RKO (cell line): ENCODE measurements at regions not wholly inside any gene's neighbourhood (a gene's known extent, or its start where the extent isn't known, plus 50 kb on each side); places are given as distances from the start of the nearest gene placed in this dataset.
"Not testable (repeated sequence)": the region's sequence is repeated elsewhere in the genome, so short reads cannot be mapped to it uniquely, and the experiment has no call there.

Experiments
- DNase-seq: peaks from one replicate; pipeline ENCODE4 v3.0.0-alpha.2; 2016; ENCODE audit warnings: low spot score

DNA sequence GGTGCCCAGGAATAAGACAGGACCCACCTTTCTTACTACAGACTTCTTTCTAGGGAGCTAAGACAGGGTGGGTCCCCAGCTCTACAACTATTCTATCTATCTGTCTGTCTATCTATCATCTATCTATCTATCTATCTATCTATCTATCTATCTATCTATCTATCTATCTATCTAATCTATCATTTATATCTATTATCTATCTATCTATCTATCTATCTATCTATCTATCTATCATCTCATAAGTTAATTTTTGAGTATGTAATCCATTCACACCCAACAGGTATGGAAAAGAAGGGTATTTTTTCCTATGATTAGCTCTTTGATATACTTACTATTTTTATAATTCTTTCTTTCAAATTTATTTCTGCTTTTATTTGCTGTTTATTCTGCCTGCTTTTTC is 55.9 kb downstream of the BAMBI start:
- no peak for DNase-seq

DNA sequence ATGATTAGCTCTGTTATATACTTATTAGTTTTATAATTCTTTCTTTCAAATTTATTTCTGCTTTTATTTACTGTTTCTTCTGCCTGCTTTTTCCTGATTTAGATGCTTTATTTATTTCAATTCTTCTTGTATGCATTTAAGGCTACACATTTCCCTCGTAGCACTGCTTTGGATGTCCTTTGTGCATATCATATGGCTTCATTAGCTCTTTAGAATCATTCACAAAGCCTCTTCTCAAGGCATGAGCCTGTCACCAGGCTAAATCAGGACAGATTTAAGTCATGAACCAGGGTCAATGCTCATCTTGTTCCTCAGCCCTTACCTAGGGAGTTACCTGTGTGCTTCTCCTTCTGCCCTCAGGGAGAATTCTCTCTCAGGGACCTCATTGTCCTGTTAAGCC is 56.3 kb downstream of the BAMBI start:
- no peak for DNase-seq

DNA sequence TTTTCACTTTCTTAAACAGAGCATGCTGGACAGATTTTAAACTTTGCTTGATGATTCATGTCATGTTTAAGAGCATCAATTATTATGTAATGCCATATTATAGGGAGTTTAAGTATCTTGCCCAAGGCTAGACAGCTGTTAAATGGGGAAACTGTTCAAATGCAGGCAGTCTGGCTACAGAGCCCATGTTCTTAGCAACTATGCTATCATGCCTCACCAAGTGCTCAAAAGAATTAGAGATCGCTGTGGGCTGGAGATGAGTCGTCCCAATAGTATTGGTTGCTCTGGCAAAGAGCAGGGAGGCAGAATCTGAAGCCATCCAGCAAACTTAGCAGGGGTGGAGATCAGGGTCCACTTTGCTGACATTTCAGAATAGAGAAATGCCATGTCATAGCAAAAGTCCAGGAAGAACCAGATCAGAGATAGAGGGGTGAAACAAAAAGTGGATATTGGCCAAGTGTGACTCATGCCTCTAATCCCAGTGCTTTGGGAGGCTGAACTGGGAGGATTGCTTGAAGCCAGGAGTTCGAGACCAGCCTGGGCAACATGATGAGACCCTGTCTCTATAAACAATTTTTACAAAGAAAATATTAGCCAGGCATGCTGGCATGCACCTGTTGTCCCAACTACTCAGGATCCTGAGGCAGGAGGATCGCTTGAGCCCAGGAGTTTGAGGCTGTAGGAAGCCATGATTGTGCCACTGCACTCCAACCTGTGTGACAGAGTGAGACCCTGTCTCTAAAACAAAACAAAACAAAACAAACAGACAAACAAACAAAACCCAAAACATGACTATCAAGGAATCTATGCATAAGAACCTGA is 57.8 kb downstream of the BAMBI start:
- peak; percentile 73 for DNase-seq

DNA sequence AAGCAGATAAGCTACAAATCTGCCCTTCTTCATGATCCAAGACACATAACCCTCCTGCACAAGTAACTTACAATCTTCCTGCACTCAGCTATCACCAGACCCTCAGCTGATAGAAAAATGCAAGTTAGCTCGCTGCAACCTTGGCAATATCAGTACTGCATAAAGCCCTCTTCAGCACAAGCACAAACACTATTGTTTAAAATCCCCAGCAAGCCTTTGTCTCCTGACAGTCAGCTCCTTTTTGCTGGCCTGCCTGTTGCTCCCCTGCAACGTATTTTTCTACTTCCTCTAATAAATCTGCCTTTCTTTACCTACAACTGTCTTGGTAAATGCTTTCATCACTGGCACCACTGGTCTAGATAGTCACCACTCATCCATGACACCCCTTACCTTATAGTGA is 59.8 kb downstream of the BAMBI start:
- DNase-seq = no peak

DNA sequence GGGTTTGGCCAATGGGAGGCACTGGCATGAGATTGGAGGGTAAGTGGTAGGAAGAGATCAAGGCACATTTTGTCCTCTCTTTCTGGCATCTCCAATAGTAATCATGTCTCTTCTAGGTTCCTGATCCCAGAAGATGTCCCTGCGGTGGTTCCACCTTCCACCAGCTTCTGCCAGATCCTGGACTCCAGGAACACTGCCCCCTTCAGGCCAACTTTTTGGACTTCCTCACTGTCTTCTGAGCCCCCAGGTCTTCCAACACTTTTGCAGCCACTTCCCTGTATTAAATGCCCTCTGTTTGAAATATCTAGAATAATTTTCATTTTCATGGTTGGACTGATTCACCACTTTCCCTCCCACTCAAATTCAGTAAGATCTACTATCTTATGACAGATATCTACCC is 60.9 kb downstream of the BAMBI start:
- no peak for DNase-seq

DNA sequence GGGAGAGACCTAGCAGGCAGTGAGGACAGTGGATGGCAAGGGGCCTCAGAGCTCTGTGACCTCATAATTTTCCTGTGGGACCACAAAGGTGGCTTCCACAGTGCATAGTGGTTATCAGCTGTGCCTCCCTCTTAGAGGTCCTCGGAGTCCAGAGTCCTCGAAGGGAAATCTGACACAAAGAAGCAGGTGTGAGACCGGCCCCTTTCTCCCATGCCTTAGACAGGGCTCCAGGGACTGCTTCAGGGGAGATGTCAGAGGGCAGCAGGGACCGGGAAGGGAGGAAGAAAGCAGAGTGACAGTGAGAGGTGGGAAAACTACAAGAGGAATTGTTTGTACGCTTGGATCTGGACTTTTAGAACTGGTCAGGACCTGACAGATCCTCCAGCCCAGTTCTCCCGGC is 66.3 kb downstream of the BAMBI start:
- no peak for DNase-seq

DNA sequence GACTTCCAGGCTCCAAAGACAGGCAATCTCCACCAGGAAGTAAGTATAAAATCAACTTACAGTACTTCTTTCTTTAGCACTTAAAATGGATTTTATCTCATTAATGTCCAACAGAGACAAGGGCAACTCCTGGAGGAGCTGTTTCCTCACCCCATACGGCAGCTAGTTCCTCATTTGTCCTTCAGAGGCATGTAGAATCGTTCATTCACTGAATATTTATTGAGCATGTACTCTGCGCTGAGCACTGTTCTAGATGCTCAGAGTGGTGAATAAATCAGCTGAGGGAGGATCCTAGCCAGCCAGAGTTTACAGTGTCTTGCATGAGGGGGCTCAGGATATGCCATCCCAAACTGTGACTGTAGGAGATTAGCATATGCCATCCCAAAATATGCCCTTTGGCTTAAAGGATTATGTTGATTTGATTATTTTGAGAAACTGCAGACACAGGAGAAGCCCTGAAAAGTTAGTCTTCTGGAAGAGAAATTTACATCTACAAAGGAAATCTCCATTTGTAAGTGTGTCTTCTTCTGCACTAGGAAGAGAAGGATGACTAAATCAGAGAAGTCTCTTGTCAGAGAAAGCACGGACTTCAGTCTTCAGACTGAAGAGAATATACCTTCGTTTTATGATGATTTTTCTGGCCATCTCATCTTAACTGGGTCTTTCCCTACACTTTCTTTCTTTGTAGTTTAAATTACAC is 66.9 kb downstream of the BAMBI start:
- DNase-seq = no peak

DNA sequence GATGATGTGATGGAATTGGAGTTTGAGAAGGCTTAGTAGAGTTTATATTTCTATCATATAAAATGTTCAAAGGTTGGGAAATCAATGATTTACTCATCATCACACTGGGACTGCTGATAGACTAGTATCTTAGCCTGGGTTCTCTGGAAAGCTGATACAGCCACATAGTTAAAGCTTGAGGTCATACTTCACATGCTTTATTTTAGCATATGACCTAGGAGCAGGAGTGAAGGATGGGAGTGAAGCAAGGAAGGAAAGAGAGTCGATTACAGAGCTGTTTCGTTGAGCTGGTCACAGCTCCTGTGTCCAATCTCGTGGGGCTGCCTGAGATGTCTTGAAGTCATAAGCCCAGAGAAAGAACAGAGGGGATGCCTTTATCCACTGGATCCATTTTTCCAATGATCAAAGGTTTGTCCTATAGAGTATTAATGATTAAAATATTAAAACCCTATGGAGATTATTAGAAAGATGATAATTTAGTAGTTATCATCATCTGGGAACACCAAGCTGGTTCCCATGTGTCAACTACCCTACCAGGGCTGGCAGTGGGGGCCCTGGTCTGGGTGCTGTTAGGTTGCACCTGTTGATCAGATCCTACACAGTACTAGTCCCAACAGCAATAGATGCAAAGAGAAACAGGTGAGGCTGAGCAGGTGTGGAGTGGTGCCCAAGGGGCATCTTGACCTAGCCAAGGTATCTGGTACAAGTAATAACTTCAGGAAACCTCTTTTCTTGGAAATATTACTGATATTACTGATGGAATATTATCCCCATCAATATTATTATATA is 77.8 kb downstream of the BAMBI start:
- no peak for DNase-seq

DNA sequence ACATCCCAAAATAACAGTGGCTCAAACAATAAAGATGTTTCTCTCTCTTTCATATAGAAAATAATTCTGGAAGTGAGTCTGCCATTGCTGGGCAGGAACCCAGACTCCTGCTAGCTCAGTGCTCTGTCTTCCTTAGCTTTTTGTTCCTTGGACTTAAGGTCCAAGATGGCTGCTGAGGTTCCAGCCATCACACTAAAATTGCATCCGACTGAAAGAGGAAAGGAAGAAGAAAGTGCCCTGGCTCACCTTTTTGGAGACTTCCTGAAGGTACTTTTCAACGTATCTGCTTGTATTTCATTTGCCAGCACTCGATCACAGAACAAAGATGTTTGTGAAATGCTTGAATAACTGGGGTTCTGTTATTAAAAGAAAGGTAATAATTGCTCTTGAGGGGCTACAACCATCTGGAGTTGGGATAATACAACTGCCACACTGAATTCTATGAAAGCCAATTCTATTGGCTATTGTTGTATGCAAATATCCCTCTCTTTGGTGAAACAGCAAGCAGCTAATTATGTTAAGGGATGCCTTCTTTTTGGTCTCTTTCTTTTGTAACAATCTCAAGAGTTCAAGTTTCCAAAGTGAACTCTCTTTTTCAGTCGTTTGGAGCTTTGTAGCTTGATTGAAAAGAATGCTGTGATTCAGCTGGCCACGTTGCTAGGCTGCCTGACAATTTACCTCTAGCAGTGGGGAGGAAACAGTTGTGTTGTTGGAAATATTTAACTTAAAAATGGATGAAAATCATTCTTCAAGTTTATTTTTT is 83.9 kb downstream of the BAMBI start:
- DNase-seq = no peak

DNA sequence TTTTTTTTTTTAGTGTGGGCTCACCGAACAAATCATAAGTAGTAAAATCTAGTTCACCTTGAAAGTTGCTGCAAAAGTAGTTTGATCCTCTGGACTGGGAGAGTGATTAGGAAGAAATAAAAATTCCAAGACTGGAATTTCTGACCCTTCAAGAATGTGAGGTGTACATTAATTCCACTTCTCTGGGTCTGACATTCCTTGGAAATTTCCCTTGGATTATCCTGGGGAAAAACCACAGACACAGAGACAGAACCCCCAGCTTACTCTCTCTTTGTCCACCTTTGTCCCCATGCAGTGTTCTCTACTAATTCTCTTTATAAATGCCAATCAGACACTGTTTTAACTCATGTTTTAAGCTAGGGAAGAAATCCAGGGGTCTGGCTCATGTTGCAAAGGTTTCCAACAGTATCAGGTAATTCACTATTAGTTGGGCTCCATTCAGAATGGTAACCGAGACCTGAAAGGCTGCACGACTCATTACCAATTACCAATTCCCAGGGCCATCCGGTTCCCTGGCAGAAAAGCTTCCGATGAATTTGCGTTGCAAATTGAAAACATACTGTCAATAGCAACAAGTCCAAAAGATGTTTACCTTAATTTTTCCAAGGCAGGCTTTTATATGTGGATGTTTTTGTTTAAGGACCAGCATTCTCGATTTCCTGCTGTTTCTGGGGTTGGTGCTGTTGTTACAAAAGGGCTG is 86.3 kb downstream of the BAMBI start:
- DNase-seq = no peak

DNA sequence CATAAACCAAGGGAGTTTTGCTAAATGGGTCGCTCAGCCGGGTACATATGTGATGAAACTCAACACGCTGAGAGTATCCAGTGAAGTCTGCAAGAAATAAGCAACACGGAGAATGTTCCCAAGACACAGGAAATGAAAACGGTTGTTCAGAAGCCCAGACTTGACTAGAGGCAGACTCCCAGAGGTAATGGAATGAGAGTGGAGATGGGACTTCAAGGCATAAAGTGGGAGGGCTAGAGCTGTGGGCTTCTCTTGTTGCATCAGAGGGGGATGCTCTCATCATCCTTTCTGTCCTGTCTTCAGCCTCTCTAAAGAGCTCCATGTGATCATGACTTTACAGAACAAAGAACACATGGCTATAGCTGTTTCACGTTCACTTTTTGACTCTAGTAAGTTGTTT is 88.3 kb downstream of the BAMBI start:
- no peak for DNase-seq

DNA sequence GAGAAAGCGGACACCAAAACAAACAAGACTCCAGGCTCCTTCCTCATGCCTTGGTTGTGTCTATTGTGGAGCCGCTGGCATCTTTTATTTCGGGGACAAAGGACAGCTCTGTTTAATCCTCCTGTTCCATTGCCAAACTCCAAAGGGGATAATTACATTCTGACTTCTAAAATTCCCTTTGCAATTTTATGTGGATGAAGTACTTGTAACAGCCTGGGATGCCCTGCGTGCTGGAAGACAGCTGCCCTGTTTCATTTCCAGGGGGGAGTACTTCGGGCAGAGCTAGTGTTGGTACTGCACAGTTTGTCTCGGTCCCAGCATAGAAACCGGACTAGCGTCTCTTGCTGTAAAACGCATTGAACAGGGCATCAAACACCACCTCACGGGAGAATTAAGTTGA is 90.9 kb downstream of the BAMBI start:
- DNase-seq = no peak

DNA sequence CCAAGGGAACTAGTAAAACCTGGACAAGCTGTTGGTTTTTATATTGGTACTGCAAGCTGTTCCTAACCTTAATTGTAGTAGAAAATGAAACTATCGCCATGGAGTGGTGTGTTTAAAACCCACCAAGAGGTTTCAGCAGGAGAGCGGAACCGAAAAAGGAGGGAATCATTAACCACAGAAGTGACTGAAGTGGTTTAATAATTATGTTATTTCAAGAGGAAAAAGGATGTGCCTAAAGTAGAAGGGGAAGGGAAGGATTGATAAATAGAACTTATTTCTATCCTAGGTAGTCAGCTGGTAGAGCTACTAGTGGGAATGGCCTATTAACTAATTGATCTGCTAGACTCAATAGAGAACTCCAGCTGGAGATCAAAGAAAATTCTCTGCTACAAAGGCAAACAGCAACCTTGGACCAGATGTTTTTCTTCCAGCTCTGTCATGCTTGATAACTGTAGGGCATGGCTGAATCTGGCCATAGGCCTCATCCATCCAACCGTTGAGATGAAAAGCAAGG is 91.8 kb downstream of the BAMBI start:
- DNase-seq = no peak

DNA sequence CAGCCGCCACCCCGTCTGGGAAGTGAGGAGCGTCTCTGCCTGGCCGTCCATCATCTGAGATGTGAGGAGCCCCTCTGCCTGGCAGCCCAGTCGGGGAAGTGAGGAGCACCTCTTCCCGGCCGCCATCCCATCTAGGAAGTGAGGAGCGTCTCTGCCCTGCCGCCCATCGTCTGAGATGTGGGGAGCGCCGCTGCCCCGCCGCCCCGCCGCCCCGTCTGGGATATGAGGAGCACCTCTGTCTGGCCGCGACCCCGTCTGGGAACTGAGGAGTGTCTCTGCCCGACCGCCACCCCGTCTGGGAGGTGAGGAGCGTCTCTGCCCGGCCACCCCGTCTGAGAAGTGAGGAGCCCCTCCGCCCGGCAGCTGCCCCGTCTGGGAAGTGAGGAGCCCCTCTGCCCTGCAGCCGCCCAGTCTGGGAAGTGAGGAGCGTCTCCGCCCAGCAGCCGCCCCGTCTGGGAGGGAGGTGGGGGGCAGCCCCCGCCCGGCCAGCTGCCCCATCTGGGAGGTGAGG is 94.3 kb downstream of the BAMBI start:
- not testable (repeated sequence) for DNase-seq

DNA sequence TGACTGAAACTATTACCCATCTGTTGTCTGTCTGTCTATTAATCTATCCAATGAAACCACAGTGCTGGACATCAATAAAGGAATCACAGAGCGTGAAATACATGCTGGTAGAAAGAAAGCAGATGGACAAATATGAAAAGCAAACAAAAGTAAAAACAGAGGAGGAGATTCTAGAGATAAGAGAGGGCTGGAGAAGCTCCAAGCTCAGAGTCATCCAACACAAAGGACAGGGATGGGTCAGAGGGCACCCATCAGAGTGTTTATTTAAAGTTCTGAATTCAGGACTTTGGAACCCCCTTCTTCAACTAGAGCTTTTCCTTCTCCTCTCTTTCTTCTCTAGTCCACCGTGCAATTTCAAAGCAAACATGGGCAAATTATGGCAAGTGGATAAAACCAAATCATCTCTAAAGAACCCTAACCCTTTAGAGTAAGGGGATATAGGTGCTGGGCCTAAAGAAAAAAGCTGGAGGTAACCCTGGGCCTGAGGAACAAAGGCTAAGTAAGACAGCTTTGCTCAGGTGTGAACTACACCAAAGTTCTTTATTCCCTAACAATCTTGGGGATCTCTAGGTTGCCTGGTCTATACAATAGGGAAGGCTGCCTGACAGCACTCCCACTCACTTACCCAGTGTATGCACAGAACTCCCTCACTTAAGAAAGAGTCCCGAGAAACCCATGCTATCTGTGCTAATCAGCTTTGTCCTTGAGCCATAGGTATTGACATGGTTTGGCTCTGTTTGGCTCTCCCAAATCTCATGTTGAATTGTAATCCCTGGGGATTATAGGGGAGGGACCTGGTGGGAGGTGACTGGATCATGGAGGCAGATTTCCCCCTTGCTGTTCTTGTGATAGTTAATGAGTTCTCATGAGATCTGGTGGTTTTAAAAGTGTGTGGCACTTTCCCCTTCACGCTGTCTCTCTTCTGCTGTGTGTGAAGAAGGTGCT is 97.0 kb downstream of the BAMBI start:
- DNase-seq = no peak

DNA sequence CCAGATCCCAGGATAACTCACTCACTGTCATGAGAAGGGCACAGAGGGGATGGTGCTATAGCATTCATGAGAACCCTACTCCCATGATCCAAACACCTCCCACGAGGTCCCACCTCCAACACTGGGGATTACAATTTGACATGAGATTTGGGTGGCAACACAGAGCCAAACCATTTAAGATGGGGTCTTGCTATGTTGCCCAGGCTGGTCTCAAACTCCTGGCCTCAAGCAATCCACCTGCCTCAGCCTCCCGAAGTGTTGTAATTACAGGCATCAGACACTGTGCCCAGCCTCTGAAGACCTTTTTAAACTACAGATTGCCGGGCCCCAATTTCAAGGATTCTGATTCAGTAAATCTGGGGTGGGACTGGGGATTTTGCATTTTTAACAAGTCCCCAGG is 98.5 kb downstream of the BAMBI start:
- DNase-seq = no peak

DNA sequence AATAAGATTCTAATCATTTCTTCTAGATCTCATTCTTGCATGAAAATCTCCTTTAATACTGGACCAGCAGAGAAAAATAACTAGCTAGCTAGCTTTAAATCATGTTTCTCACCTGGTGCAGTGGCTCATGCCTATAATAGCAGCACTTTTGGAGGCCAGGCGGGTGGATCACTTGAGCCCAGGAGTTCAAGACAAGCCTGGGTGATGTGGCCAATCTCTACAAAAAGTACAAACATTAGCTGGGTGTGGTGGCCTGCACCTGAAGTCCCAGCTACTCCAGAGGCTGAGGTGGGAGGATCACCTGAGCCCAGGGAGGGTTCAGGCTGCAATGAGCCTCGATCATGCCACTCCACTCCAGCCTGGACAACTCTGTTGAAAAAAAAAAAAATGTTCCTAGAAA is 99.2 kb downstream of the BAMBI start:
- no peak for DNase-seq

DNA sequence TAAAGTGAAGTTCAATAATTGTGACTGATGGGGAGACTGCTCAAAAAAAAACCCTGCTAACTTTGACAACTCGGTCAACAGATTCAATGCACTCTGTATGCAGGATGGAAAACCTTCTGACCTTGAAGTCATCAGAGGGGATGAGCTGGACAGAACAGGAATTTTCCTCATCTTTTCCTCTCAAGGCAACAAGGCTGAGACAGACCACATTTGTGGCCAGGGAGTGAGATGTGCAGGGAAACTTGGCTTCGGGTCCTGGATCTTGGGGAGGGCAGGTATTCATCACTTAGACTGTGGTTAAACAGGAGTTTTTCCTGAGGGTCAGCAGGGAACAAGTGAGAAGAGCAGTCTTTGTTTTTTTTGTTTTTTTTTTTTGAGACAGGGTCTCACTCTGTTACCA is 100.6 kb downstream of the BAMBI start:
- no peak for DNase-seq

DNA sequence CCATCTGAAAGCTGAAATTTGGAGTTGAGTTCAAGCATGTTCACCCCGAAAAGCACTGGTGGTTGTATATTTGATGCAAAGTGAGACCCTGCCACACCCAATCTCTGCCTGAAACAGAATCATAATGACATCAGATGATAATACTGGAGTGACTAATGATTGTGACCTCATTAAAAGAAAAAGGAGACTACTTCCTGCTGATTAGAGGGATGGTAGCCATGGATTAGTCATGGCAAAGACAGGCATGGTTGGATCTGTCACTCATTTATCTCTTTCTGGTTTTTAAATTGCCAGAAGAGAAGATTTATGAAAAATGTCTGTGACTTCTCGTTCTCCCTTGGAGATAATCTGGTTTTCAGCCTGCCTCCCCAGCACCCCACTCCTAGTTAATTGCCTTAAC is 101.2 kb downstream of the BAMBI start:
- DNase-seq = peak; percentile 40

DNA sequence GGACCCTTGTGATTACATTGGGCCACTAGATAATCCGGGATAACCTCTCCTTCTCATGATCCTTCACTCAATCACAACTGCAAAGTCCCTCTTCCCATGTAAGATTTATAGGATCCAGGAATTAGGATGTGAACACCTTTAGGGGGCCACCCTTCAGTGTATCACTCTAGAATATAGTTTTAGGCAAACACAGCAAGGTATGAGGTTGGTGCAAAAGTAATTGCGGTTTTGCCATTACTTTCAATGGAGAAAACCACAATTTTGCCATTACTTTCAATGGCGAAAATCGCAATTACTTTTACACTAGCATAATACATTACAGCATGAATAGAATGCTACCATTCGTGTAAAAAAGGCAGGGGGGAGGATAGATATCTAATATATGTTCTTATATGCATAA is 104.0 kb downstream of the BAMBI start:
- no peak for DNase-seq
